Fibroblast of mammary gland (primary cell): ENCODE measurements at regions not wholly inside any gene's neighbourhood (a gene's known extent, or its start where the extent isn't known, plus 50 kb on each side); places are given as distances from the start of the nearest gene placed in this dataset.

ENCODE experiments used
- DNase-seq: peaks from one replicate; pipeline ENCODE4 v3.0.0-alpha.2; 2010; ENCODE audit warnings: low read depth
- H3K4me3 ChIP-seq: 2 replicates; pipeline ENCODE4 v1.5.1; 2011; ENCODE audit warnings: low read depth, mild to moderate bottlenecking, low read length, moderate library complexity; ENCODE audit not compliant: control insufficient read depth
- TF ChIP-seq, protein P1 (sequence below): conservative IDR thresholded peaks from 2 replicates; pipeline ENCODE4 v1.5.1; 2011; ENCODE audit warnings: low read depth, low read length, inconsistent platforms; ENCODE audit not compliant: control insufficient read depth, insufficient read depth

DNA sequence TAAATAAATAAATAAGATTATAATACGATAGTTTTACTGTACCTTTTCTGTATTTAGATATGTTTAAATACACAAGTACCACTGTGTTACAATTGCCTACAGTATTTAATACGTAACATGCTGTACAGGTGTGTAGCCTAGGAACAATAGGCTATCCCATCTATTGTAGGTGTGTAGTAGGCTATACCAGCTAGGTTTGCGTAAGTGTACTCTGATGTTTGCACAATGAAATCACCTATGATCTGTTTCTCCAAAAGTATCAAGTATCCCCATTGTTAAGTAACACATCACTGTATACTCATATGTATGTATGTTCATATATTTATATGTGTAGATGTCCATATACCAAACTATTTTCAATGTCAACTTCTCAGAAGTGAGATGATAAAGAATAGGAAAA, 118.2 kb upstream of the RND3 start:
- TF ChIP-seq, protein P1, sequence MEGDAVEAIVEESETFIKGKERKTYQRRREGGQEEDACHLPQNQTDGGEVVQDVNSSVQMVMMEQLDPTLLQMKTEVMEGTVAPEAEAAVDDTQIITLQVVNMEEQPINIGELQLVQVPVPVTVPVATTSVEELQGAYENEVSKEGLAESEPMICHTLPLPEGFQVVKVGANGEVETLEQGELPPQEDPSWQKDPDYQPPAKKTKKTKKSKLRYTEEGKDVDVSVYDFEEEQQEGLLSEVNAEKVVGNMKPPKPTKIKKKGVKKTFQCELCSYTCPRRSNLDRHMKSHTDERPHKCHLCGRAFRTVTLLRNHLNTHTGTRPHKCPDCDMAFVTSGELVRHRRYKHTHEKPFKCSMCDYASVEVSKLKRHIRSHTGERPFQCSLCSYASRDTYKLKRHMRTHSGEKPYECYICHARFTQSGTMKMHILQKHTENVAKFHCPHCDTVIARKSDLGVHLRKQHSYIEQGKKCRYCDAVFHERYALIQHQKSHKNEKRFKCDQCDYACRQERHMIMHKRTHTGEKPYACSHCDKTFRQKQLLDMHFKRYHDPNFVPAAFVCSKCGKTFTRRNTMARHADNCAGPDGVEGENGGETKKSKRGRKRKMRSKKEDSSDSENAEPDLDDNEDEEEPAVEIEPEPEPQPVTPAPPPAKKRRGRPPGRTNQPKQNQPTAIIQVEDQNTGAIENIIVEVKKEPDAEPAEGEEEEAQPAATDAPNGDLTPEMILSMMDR: no peak
- no peak for DNase-seq
- no peak overlapping the region for H3K4me3 ChIP-seq

DNA sequence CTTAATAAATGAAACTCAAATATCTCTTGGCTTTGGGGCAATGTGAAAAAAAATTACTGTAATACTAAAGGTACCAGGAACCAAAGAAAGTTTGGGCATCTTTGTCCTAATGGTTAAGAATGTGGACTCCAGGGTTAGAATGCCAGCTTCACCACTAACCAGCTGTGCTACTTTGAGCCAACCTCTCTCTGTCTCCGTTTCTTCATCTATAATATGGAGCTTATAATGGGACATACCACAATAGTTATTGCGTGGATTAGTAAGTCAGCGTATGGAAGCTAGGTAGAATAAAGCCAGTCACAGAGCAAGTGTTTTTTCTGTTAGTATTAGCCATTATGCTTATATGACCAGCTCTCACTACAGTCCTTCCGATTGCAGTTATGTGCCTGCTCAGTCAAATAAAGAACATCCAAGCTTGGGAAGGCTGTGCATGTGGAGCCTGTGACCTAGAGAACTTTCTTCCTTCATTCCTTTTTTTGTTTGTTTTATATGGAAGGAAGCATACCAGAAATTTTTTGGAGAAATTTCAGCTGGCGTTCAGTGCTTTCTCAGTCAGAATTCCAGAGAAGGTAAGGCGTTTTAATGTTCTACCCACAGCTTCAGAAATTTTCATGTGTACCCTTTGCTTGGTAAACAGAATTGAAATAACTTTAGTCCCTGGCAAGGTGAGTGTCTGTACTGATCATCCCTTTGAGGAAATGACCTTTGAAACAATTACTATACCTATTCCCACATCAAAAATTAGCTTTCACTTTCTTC, 114.0 kb upstream of the RND3 start:
- TF ChIP-seq, protein P1: no peak
- no peak overlapping the region for H3K4me3 ChIP-seq
- no peak for DNase-seq

DNA sequence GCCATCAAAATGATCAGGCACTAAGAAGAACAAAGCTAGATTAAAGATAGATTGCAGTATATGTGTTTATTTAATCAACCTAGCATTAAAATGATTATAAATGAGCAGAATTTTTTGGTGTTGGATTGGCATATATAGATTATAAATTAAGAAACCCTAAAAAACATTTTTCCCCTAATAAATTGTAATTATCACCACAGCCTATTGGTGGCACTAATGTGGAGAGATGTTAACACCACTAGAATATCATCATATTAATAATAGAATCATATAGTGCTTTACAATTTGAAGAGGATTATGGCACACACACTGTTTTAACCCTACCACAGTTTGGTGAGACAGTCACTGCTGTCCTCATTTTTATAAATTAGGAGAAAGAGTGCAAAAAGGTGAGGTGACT, 112.4 kb upstream of the RND3 start:
- TF ChIP-seq, protein P1: peak; percentile 28
- no peak for DNase-seq

DNA sequence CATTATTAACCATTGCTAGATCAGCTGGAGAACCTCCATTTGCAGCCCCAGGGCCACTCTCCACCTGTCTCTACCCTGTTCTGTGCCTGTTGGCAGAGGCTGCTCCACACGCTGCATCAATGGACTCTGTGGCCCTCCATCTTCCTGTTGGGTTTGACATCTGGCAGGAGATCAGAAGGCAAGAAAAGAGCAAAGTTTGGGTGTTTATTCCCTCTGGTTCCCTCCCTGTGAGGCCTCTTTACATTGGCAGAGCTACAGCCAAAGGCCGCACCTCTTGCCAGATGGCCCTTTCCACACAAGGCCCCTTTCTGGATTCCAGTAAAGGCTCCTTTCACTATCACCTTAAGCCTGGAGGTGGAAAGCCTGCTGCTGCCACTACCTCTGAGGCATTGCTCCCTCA, 110.9 kb upstream of the RND3 start:
- no peak for DNase-seq
- TF ChIP-seq, protein P1: no peak
- no peak overlapping the region for H3K4me3 ChIP-seq

More for the DNA sequence above, 112.4 kb upstream of the RND3 start:
- no peak overlapping the region for H3K4me3 ChIP-seq

DNA sequence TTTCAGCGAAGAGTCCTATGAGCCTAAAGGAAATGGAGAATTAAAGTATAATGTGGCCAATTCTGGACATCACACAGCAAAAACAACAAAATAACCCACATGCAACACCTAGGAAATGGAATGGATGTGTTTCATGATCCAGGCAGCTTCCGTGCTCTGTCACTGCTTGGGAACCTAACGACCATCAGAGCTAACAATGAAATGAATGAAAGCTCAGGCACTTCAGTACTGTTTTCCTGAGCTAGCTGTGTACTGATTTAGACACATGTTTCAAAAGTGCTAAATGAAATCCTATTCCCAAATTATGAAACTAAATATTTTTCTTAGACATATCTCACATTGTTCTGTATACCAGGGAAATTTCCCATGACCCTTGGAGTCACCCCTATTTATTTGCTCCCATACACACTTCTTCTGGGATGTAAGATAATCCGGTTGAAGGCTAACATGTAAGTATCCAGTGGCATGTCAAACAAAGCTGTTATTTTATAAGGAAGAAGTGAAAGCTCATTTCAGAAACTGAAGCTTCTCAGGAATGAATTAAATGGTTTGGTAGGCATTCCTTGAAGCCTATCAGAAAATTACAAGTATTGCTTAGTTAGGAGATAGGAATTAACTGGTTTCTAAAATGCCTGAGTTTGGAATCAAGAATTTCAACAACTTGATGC, 108.5 kb upstream of the RND3 start:
- no peak overlapping the region for H3K4me3 ChIP-seq
- TF ChIP-seq, protein P1: no peak
- no peak for DNase-seq

DNA sequence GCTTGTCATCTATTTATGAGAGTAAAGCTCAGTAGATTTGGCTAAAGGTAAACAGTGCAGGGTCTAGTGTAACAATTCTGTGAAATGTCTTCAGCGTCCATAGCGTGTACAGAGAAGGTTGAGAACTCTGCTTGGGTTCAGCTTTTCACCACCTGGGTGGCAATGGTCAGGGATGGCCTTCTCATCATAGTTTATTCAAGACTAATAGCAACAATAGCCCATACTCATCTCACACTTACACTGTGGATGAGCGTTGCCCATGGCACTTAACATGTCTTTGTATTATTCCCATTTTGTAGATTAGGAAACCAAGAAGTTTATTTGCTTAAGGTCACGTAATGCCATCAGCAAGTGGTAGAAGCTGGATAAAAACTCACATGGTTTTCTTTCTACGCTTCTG, 106.8 kb upstream of the RND3 start:
- no peak overlapping the region for H3K4me3 ChIP-seq
- no peak for DNase-seq
- TF ChIP-seq, protein P1: no peak
